Panc1 (cell line): ENCODE measurements at regions not wholly inside any gene's neighbourhood (a gene's known extent, or its start where the extent isn't known, plus 50 kb on each side); places are given as distances from the start of the nearest gene placed in this dataset.

ENCODE experiments used
- ATAC-seq: fragments of 200-7000 bp; cut with Tn5 transposase; 2 replicates; pipeline ENCODE4 v1.9.1; 2020; ENCODE audit warnings: mild to moderate bottlenecking, moderate library complexity
- BruUV-seq: library from RNA; stranded (reverse); fragments of 400-500 nt; replicated peaks from 2 replicates; lab custom pipeline; 2021; lab: Mats Ljungman, UMichigan
- CTCF ChIA-PET: fragments of 300-600 bp; sonication (Branson Sonifier 250); formaldehyde crosslinking; loops from one replicate; lab custom pipeline; 2022; ENCODE audit warnings: antibody characterized with exemption; lab: Charles Lee
- POLR2A ChIA-PET: fragments of 300-600 bp; sonication (Branson Sonifier 250); formaldehyde crosslinking; loops from one replicate; lab custom pipeline; 2022; ENCODE audit warnings: antibody characterized with exemption; lab: Charles Lee
- DNase-seq: peaks from one replicate; pipeline ENCODE4 v3.0.0-alpha.2; 2010; ENCODE audit warnings: low read depth, low spot score
- H3K27ac ChIP-seq: 2 replicates; pipeline ENCODE4 v1.5.1; 2011; ENCODE audit warnings: mild to moderate bottlenecking, low read length, inconsistent platforms
- H3K27me3 ChIP-seq: fragments of 200-500 bp; sonication (Bioruptor generic); 2 replicates; pipeline ENCODE4 v1.6.0; 2014; ENCODE audit warnings: low read length, inconsistent platforms; ENCODE audit not compliant: control insufficient read depth, insufficient read depth
- H3K36me3 ChIP-seq: fragments of 200-500 bp; sonication (Bioruptor generic); 2 replicates; pipeline ENCODE4 v1.5.1; 2014; ENCODE audit warnings: inconsistent platforms, mild to moderate bottlenecking, low read length, moderate library complexity; ENCODE audit not compliant: control insufficient read depth, insufficient read depth
- H3K4me1 ChIP-seq: 2 replicates; pipeline ENCODE4 v1.5.1; 2011; ENCODE audit warnings: inconsistent platforms, mild to moderate bottlenecking, low read length, moderate library complexity; ENCODE audit not compliant: control insufficient read depth, insufficient read depth
- H3K4me3 ChIP-seq, 2 experiments: 2 replicates each; pipeline ENCODE4 v1.5.1; 2011 to 2012; ENCODE audit warnings: low read depth in 2 of 2, low read length in 2 of 2, mild to moderate bottlenecking in 2 of 2, inconsistent platforms in 1 of 2, moderate library complexity in 1 of 2
- H3K9me3 ChIP-seq: fragments of 200-500 bp; sonication (Bioruptor generic); 2 replicates; pipeline ENCODE4 v1.5.1; 2014; ENCODE audit warnings: low read depth, mild to moderate bottlenecking, inconsistent platforms, low read length, moderate library complexity; ENCODE audit not compliant: control insufficient read depth, insufficient read depth
- POLR2AphosphoS5 ChIP-seq: IDR thresholded peaks from 2 replicates; pipeline ENCODE4 v1.6.1; 2012; ENCODE audit warnings: mild to moderate bottlenecking, low read depth, low read length, moderate library complexity
- SIN3A ChIP-seq: IDR thresholded peaks from 2 replicates; pipeline ENCODE4 v1.6.1; 2012; ENCODE audit warnings: low read depth, mild to moderate bottlenecking, low read length, moderate library complexity, borderline replicate concordance; ENCODE audit not compliant: insufficient read depth
- TCF7L2 ChIP-seq: IDR thresholded peaks from 2 replicates; pipeline ENCODE4 v1.6.1; 2011; ENCODE audit warnings: mild to moderate bottlenecking, low read depth, low read length, inconsistent platforms
- in situ Hi-C: cut with HindIII; loops from 2 replicates; pipeline ENCODE4 v1.10.0; 2016; ENCODE audit warnings: low sequenced_read_pairs, low pct_unique_long_range_greater_than_20kb
- intact Hi-C: fragments of 100-400 bp; cut with micrococcal nuclease; formaldehyde crosslinking; loops from one replicate; pipeline ENCODE4 v1.10.0; 2022; ENCODE audit not compliant: unreplicated experiment
- TF ChIP-seq, protein P1 (sequence below): fragments of 450-650 bp; IDR thresholded peaks from 2 replicates; pipeline ENCODE4 v1.5.1; 2017; ENCODE audit warnings: mild to moderate bottlenecking
- TF ChIP-seq, protein P2 (sequence below), 2 experiments: IDR thresholded peaks; 2 replicates each; pipeline ENCODE4 v1.6.1; 2011 to 2012; ENCODE audit warnings: low read depth in 2 of 2, control low read depth in 1 of 2, low read length in 1 of 2, mild to moderate bottlenecking in 1 of 2, moderate library complexity in 1 of 2; ENCODE audit not compliant: insufficient read depth in 1 of 2

DNA sequence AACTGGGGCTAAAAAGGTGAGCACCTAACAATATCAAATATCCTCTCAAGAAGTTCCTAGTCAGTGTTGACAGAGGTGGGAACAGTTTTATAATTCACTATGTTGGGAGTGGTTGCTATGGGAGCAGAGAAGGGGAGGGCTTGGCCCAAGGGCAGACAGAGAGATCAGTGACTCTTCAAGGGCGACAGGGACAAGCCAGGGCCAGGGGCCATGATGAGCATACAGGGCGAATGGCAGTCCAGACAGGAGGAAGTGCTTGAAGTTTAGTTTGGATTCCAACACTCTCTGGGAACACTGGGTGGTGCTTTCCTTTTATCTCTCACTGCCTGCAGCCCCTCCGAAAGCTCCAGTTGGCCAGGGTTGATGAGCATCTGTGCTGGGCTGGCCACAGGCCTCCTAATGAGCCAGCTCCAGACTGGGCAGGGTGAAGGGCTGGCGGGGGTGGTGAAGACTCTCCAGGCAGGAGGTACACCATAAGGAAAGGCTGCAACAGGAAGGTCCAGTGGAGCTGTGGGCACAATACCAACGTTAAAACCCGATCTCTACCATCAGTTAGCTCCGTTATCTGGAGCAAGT, 111.3 kb downstream of the TMEM174 start:
- Histone ChIP-seq H3K4me3 (no peak overlapping the region), H3K9me3 (no peaks in the 10 kb centered on the region), H3K4me1 (0 out of 2 replicates have a peak, but pooled peaks cover 5% of the 10 kb centered on the region), H3K27ac (no peak overlapping the region), H3K27me3 (no peaks in the 10 kb centered on the region), H3K36me3 (no peaks in the 10 kb centered on the region)
- ChIA-PET CTCF (interaction anchor here (0.9 kb wide), 1 partner anchor 68 kb away, joined by 3 read pairs; no protein-coding TSS in a partner anchor), POLR2A (no interaction called here)
- intact Hi-C loops = no loop called here
- ATAC-seq (no peak), DNase-seq (no peak)
- BruUV-seq = no TSS peak
- in situ Hi-C loops = no loop called here
- no peak for TF ChIP-seq POLR2AphosphoS5
- no peak for TF ChIP-seq TCF7L2
- TF ChIP-seq, protein P1, sequence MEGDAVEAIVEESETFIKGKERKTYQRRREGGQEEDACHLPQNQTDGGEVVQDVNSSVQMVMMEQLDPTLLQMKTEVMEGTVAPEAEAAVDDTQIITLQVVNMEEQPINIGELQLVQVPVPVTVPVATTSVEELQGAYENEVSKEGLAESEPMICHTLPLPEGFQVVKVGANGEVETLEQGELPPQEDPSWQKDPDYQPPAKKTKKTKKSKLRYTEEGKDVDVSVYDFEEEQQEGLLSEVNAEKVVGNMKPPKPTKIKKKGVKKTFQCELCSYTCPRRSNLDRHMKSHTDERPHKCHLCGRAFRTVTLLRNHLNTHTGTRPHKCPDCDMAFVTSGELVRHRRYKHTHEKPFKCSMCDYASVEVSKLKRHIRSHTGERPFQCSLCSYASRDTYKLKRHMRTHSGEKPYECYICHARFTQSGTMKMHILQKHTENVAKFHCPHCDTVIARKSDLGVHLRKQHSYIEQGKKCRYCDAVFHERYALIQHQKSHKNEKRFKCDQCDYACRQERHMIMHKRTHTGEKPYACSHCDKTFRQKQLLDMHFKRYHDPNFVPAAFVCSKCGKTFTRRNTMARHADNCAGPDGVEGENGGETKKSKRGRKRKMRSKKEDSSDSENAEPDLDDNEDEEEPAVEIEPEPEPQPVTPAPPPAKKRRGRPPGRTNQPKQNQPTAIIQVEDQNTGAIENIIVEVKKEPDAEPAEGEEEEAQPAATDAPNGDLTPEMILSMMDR = no peak
- TF ChIP-seq, protein P2, sequence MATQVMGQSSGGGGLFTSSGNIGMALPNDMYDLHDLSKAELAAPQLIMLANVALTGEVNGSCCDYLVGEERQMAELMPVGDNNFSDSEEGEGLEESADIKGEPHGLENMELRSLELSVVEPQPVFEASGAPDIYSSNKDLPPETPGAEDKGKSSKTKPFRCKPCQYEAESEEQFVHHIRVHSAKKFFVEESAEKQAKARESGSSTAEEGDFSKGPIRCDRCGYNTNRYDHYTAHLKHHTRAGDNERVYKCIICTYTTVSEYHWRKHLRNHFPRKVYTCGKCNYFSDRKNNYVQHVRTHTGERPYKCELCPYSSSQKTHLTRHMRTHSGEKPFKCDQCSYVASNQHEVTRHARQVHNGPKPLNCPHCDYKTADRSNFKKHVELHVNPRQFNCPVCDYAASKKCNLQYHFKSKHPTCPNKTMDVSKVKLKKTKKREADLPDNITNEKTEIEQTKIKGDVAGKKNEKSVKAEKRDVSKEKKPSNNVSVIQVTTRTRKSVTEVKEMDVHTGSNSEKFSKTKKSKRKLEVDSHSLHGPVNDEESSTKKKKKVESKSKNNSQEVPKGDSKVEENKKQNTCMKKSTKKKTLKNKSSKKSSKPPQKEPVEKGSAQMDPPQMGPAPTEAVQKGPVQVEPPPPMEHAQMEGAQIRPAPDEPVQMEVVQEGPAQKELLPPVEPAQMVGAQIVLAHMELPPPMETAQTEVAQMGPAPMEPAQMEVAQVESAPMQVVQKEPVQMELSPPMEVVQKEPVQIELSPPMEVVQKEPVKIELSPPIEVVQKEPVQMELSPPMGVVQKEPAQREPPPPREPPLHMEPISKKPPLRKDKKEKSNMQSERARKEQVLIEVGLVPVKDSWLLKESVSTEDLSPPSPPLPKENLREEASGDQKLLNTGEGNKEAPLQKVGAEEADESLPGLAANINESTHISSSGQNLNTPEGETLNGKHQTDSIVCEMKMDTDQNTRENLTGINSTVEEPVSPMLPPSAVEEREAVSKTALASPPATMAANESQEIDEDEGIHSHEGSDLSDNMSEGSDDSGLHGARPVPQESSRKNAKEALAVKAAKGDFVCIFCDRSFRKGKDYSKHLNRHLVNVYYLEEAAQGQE (IDR thresholded peaks at IDR 0.05; ENCODE audit: insufficient read depth in 1 of 2, low read depth in 2 of 2, low read length in 1 of 2) = no peak
- no peak for TF ChIP-seq SIN3A

DNA sequence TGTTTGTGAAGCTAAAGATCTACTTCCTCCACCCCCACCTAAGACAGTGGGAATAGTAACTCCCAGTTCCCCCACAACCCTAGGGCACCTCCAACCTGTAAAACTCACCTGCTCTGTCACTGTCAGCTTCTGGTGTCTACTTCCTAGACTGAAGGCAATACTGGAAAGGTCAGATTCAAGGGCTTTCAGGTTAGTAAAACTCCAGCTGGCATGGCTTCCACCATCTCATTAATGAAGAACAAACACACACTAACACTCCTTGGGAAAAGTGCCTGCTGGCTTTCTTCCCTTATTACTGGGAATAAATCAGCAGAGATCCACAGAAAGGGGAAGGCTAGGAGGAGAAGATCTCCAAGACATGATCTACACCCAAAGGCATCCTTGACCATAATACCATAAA, 109.9 kb downstream of the TMEM174 start:
- intact Hi-C loops = no loop called here

More for the DNA sequence above, 109.9 kb downstream of the TMEM174 start:
- POLR2A ChIA-PET = no interaction called here
- CTCF ChIA-PET = no interaction called here
- in situ Hi-C loops = no loop called here
- Histone ChIP-seq H3K27ac (no peak overlapping the region), H3K4me1 (0 out of 2 replicates have a peak, but pooled peaks cover 5% of the 10 kb centered on the region), H3K36me3 (no peaks in the 10 kb centered on the region), H3K27me3 (no peaks in the 10 kb centered on the region), H3K9me3 (no peaks in the 10 kb centered on the region), H3K4me3 (no peak overlapping the region)
- DNase-seq (no peak), ATAC-seq (no peak)
- TF ChIP-seq TCF7L2 (no peak), SIN3A (no peak)
- TF ChIP-seq, protein P1 = no peak
- no TSS peak for BruUV-seq
